A204.1 (cell line): ENCODE measurements at regions not wholly inside any gene's neighbourhood (a gene's known extent, or its start where the extent isn't known, plus 50 kb on each side); places are given as distances from the start of the nearest gene placed in this dataset.
"Not testable (repeated sequence)": the region's sequence is repeated elsewhere in the genome, so short reads cannot be mapped to it uniquely, and the experiment has no call there.

Experiments used
- FAIRE-seq: peaks from 2 replicates; lab custom pipeline; 2012; peaks lifted over from hg19 to GRCh38; lab: Jason Lieb, UNC

GRCh38 chr11:24386546-24387397 is 110.1 kb upstream of the LUZP2 start:
- FAIRE-seq = no peak

DNA sequence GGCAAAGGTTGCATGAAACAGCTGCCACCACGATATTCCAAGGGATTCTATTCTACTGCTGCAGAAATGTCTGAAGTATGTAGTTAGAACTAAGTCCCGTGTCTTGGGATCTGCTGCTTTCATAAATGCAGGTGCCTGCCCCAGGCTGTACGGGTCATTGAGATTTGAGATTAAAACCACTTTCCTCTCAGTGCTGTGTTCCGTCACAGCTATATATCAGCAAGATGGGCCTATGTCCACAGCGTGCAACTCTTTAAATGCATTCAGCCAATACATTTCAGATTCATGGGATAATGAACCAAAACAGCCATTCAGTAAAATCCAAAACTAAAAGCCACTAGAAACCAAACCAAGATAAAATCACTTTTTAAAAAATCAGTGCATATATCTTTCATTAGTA is 107.3 kb upstream of the LUZP2 start:
- FAIRE-seq = no peak

DNA sequence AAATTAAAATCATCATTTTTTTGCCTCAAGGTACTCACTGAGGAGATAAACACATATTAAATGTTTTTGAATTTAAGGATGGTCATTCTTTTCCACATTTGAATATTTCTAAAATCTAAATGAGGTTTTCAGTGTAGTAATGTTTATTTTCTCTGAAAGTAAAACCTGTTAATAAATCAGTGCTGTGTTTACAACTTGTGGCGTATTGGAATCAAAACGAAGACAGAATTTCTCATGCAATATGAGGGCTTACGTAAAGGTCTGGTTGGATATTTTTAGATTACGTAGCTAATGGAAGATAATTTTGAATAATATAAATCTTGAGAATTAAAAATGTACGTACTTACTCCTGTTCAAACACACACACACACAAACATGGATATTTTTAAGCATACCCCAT is 106.8 kb upstream of the LUZP2 start:
- FAIRE-seq = no peak

DNA sequence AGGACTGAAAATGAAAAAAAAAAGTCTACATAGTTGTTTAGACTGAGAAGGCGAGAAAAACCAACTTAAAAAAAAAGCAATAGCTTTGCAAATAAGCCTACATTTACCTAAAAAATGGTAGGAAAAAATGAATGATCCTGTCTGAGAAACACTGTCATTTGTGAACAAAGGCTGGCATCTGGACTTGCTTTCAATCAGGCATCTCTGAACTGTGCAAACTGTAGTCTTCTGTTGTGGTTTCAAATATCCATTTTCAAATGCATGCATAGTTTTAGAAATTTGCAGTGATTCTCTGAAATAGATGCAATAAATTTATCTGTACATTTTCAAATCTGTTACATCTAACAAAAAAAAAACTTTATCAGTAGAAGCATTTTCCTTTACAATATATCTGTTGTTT is 106.1 kb upstream of the LUZP2 start:
- FAIRE-seq = no peak

- FAIRE-seq = no peak
Observed at GRCh38 chr11:24391167-24391566, 105.7 kb upstream of the LUZP2 start.

- no peak for FAIRE-seq
Observed at GRCh38 chr11:24400059-24400665, 96.7 kb upstream of the LUZP2 start.

DNA sequence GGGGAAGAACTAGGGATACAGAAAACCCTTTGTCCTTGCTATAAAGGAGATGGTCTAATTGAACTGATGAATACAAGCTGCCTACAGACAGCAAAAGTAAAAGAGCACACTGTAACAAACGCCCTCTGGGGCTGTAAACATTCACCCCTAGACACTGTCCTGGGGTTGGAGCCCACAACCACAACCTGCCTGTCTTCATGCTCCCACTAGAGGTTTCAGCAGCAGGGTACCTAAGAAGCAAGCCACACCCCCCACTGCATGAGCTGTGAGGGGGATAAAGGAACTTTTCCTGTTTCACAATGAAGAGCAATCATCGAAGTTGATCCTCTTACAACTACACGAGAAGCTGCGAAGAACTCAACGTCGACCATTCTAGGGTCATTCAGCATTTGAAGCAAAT is 90.5 kb upstream of the LUZP2 start:
- FAIRE-seq = no peak

DNA sequence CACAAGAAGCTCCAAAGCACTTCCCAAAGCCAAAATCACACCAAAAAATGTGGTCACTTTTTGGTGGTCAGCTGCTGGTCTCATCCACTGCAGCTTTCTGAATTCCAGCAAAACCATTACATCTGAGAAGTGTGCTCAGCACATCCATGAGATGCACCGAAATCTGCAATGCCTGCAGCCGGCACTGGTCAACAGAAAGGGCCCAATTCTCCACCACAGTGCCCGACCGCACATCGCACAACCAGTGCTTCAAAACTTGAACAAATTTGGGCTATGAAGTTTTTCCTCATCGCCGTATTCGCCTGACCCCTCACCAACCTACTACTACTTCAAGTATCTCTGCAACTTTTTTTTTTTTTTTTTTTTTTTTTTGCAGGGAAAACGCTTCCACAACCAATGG is 89.9 kb upstream of the LUZP2 start:
- no peak for FAIRE-seq

- no peak for FAIRE-seq
Observed at GRCh38 chr11:24407733-24408132, 89.1 kb upstream of the LUZP2 start.

GRCh38 chr11:24408202-24408601 is 88.7 kb upstream of the LUZP2 start:
- FAIRE-seq = no peak

- no peak for FAIRE-seq
Observed at GRCh38 chr11:24411791-24412190, 85.1 kb upstream of the LUZP2 start.

DNA sequence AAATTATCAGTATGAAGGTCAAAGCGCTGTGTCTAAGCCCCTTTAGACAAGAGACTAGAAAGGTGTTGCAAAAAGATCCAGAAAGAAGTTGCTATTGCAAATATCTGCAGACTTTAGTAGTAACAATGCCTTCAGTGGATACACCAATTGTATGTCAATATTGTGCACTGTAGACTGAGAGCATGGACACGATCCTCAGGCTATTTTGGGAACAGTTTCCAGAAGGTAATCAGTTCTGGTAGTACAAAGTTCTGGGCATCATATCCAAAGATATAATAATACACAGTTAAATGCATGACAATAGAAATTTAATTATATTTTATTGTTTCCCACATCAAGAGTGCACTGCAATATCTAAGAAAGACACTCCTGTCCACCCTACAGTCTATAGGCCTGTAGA is 84.1 kb upstream of the LUZP2 start:
- FAIRE-seq = no peak

DNA sequence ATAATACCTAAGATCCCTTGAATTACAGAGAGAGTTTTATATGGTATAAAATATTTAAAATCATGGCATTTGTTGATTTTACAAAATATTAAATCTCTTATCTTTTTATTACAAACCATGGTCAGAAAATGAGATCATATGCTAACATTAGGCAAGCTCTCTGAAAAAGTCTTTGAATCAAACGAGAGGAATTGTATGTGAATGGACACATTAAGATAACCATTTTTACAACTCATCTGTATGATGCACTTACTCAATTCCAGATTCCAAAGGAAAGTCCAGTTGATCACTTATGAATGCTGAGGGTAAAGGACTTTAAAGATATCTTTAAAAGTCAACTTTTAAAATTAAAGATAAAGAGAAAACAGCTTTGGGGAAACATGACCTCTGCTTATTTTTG is 83.5 kb upstream of the LUZP2 start:
- FAIRE-seq = no peak

- FAIRE-seq = not testable (repeated sequence)
Observed at GRCh38 chr11:24415955-24416636, 80.8 kb upstream of the LUZP2 start.

DNA sequence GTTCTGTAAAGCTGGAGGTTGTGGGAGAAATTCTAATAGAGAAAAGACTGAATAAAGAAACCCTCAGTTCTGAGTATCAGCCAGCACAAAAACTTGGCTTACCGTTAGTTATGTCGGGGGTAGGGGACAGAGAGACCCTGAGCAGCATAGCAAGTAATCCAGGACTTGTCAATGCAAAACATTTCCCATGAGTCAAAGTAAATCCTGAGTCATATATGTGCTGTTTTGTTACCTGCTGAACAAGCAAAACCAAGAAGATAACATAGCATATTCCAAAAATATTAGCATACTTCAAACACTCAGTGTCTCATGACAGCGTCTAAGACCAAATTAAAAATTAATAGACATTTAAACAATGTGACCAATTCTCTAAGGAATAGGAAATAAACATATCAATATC is 75.1 kb upstream of the LUZP2 start:
- FAIRE-seq = no peak

- no peak for FAIRE-seq
Observed at GRCh38 chr11:24422376-24422775, 74.5 kb upstream of the LUZP2 start.

DNA sequence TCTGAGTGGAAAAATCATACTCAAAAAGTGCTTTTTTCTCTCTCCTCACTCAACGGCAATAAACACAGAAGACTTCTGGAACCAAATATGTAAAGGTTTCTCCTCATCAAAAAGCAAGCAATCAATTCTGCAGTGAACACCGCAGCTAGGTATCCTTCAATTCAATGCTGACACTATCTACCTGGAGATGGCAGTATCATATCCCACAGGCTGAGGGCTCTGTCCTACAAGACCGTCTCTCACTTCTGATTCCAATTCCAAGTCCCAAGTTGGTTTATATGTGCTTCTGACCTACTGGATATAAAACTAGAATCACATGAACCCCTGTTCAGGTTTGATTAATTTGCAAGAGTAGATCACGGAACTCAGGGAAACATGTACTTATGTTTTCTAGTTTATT is 59.7 kb upstream of the LUZP2 start:
- FAIRE-seq = no peak
